ENCODE measurements at regions not wholly inside any gene's neighbourhood (a gene's known extent, or its start where the extent isn't known, plus 50 kb on each side); places are given as distances from the start of the nearest gene placed in this dataset.

DNA sequence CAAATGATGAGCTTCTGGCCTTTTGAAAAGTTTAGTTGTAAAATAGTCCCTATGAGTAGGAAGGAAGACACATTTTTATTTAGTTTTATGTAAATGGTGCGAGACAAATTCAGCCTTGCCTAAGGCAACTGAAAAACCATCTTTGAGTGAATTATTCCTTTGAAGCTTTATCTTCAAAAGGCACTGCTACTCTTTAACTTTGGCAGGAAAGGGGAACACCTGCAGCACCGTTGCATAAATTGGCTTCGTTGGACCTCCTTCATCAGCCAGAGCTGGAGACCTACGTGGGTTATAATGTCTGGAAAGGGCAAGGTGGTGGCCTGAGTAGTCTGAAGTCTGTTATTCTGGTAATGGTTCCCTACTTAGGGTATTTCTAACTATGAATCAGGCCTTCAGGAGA lies 373.5 kb downstream of the KCNJ2 start:
- TF ChIP-seq ZBTB7A (IDR thresholded peaks at IDR 0.05; ENCODE audit: low read depth) (no peak), TAF1 (IDR thresholded peaks at IDR 0.05; ENCODE audit: low read depth) (no peak), MAX (IDR thresholded peaks at IDR 0.05) (no peak), EP300 (IDR thresholded peaks at IDR 0.05; ENCODE audit: borderline replicate concordance) (no peak), TEAD4 (IDR thresholded peaks at IDR 0.05) (no peak), YY1 (IDR thresholded peaks at IDR 0.05; ENCODE audit: low read depth) (no peak), NFIC (IDR thresholded peaks at IDR 0.05) (no peak), EGR1 (IDR thresholded peaks at IDR 0.05) (no peak), CREB1 (IDR thresholded peaks at IDR 0.05; ENCODE audit: low read depth) (no peak), RAD21 (IDR thresholded peaks at IDR 0.05; ENCODE audit: low read depth) (no peak)
- TF ChIP-seq, protein P1, sequence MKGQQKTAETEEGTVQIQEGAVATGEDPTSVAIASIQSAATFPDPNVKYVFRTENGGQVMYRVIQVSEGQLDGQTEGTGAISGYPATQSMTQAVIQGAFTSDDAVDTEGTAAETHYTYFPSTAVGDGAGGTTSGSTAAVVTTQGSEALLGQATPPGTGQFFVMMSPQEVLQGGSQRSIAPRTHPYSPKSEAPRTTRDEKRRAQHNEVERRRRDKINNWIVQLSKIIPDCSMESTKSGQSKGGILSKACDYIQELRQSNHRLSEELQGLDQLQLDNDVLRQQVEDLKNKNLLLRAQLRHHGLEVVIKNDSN (IDR thresholded peaks at IDR 0.05), result no peak
- TF ChIP-seq, protein P2, sequence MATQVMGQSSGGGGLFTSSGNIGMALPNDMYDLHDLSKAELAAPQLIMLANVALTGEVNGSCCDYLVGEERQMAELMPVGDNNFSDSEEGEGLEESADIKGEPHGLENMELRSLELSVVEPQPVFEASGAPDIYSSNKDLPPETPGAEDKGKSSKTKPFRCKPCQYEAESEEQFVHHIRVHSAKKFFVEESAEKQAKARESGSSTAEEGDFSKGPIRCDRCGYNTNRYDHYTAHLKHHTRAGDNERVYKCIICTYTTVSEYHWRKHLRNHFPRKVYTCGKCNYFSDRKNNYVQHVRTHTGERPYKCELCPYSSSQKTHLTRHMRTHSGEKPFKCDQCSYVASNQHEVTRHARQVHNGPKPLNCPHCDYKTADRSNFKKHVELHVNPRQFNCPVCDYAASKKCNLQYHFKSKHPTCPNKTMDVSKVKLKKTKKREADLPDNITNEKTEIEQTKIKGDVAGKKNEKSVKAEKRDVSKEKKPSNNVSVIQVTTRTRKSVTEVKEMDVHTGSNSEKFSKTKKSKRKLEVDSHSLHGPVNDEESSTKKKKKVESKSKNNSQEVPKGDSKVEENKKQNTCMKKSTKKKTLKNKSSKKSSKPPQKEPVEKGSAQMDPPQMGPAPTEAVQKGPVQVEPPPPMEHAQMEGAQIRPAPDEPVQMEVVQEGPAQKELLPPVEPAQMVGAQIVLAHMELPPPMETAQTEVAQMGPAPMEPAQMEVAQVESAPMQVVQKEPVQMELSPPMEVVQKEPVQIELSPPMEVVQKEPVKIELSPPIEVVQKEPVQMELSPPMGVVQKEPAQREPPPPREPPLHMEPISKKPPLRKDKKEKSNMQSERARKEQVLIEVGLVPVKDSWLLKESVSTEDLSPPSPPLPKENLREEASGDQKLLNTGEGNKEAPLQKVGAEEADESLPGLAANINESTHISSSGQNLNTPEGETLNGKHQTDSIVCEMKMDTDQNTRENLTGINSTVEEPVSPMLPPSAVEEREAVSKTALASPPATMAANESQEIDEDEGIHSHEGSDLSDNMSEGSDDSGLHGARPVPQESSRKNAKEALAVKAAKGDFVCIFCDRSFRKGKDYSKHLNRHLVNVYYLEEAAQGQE (IDR thresholded peaks at IDR 0.05; ENCODE audit: low read depth), result no peak
